AG08395 (cell line): ENCODE measurements at regions not wholly inside any gene's neighbourhood (a gene's known extent, or its start where the extent isn't known, plus 50 kb on each side); places are given as distances from the start of the nearest gene placed in this dataset.

Experiments
- DNase-seq: peaks from one replicate; pipeline ENCODE4 v3.0.0; 2012; ENCODE audit warnings: mixed read lengths, low spot score

DNA sequence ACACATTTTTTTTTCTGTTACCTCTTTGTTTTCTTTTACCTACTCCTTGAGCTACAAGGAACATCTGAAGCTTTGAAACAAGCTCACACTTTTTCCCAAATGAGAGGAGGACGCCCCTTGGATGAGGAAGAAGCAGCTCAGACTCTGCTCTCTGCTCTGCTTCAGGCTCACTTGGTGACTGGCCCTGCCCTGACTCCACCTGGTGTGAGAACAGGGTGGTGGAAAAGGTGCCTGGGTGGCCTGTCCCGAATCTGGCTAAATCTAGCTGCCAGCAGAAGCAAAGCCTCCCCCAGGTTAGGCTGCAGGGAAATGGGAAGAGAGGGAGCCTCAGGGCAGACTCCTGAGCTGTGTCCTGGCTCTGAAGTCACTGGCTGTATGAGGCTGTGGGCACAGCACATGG, 68.0 kb upstream of the CEACAM8 start:
- DNase-seq = no peak

DNA sequence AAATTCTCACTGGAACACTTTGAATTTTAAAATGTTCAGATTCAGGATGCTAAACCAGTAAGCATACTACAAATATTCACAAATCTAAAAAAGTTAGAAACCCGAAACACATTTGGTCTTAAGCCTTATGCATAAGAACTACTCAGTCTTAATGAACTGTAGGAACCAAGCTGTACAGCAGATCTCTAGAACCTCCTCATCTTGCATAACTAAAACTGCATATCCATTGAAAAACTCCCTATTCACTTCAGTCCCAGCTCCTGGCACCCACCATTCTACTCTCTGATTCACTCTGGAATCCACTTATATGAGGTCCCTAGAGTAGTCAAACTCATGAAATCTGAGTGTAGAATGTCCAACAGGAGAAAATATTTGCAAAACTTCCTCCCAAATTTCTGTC, 65.6 kb upstream of the CEACAM8 start:
- DNase-seq = no peak

DNA sequence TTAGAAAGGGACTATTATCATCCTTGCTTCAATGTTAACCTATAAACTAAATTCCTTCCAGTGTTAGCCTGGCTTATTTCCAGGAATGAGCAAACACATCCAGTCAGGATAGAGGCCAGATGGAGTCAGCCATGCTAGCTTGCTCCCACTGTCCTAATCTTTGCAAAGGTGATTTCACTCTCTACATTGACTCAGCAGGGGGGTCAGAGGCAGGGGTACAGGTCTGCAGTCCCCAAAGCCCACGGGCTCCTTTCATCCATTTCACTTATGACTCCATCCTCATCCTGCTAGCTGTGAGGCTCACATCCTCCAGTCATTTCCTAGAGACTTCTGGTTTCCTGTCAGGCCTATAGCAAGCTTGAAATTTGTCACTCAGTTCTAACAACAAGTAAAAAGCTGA, 63.4 kb upstream of the CEACAM8 start:
- no peak for DNase-seq

DNA sequence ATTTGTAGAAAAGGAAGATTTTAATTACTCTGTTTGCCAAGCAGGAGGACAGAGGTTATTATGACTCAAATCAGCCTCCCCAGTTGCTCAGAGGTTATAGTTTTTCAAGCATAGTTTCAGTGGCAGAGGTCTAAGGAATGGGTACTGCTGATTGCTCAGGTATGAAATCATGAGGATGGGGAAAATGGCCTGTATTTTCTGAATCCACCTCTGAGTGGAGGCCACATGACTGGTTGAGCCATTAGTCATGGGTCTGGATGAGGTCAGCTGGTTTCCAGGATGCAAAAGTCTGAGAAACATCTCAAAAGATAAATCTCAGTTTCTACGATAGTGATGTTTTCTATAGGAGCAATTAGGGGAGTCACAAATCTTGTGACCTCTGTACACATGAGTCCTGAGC, 62.8 kb upstream of the CEACAM8 start:
- peak; percentile 33 for DNase-seq

DNA sequence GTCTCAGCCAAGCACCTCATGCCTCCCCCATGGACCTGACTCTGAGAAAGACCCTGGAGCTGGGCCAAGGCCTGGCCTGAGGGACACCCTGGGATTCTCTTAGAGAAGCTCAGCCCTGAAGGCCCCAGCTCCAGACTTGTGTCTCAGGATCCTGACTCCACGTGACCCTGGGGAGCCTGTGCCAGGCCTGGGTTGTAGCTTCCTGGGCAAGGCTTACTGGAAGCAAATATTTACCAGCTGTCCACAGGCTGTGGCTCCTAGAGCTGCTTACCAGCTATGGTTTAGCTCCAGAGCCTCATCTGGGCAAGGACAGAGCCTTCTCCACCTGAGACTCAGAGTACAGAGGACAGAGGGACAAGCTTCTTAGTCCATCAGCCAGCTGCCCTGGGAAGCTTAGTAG, 61.0 kb upstream of the CEACAM8 start:
- DNase-seq = no peak

DNA sequence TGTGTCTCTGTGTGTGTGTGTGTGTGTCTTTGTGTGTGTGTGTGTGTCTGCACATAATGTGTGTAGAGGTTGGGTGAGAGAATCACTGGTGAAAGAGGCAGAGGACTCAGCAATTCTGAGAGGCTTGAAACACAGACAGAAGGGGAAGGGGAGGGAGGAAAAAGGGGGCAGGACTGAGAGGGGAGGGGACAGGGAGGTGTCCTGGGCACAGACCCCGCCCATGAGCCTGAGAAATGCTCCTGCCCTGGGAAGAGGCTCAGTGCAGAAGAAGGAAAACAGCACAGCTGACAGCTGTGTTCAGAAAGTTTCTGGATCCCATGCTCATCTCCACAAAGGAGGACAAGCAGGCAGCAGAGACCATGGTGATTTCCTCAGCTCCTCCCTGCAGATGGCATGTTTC, 59.1 kb upstream of the CEACAM8 start:
- no peak for DNase-seq

DNA sequence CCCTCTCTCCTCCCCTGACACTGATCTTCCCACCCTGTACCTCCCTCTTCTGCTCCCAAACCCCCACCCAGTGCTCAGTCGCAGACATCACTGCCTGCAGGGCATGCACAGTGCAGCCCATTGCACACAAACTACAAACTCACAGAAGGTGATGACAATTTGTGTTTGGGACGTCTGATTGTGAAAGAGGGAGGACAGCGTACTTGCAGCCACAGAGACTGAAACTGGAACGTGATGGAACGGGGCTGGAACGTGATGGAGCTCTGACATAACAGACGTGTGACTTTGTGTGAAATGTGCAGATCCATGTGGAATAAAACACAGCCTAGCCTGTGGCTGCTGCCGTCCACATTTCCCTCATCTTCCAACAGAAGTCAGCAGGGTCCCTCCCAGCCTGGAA, 57.3 kb upstream of the CEACAM8 start:
- DNase-seq = no peak
